GM19452 (cell line): ENCODE measurements at regions not wholly inside any gene's neighbourhood (a gene's known extent, or its start where the extent isn't known, plus 50 kb on each side); places are given as distances from the start of the nearest gene placed in this dataset.
"Not testable (repeated sequence)": the region's sequence is repeated elsewhere in the genome, so short reads cannot be mapped to it uniquely, and the experiment has no call there.

Experiments
- ATAC-seq: cut with Tn5 transposase; IDR thresholded peaks from one replicate; pipeline ENCODE4 v1.9.1; 2021; ENCODE audit not compliant: unreplicated experiment

DNA sequence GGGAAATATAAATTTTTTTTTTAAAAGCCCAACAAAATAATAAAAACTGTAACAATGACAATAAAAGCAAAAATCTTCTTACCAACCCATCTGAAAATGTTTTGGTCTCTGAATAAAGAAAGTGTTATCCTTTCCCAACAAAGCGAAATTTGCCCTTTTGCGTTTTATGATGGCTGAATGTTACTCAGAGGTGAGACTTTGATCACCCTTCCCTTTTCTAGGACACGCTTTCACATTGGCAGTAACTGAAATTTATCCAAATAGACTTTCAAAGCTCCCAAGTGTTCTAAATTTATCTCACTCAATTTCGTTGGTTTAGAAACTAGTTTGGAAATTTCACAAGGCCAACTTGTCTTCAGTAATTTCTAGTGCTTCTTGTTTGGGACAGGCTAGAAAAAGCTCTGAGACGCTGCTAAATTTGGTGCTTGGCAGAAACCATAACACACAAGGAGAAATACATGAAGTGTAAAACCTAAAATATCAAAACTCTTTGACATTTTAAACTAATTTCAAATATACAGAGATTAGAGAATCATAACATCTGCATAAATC lies 354.5 kb upstream of the CITED2 start:
- ATAC-seq = no peak

DNA sequence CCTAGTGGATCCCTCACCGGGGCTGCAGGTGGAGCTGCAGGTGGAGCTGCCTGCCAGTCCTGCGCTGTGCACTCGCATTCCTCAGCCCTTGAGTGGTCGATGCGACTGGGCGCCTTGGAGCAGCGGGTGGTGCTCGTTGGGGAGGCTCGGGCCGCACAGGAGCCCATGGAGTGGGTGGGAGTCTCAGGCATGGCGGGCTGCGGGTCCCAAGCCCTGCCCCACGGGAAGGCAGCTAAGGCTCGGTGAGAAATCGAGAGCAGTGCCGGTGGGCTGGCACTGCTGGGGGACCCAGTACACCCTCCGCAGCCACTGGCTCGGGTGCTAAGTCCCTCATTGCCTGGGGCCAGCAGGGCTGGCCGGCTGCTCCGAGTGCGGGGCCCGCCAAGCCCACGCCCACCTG lies 351.8 kb upstream of the CITED2 start:
- not testable (repeated sequence) for ATAC-seq

DNA sequence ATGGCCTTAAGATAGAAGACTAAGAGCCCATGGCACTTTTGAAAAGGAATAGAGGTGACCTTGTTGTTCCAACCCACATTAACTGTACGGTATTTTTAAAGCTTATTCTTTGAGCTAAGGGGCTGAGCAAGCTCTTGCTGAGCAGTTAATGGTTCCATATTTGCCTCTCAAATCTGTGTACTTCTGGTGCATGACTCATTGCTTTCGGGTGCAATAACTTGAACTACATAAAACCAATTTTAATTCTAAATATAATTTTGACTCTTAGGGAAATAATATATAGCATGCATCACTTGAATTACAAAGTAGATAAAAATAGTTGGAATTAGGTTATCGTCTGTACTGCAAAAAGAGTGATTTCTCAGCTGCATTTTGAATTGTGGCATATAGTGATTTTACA lies 348.1 kb upstream of the CITED2 start:
- ATAC-seq = no peak

DNA sequence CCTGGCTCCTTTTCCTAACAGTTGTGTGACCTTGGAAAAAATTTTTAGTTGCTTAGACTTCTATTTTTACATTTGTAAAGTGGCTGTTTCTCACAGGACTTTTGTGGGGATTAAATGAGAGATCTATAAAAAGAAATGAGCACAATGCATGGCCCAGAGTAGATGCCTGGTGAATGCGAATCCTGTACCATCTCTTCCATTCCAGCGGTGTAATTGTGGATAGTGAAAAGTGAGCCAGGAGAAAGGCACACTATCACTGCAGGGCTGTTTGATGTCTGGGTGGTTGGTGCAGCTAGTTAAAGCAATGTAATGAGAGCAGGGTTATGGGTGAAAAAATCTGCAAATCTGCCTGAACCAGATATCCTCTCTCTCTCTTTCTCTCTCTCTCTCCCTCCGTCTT lies 347.5 kb upstream of the CITED2 start:
- ATAC-seq = no peak

DNA sequence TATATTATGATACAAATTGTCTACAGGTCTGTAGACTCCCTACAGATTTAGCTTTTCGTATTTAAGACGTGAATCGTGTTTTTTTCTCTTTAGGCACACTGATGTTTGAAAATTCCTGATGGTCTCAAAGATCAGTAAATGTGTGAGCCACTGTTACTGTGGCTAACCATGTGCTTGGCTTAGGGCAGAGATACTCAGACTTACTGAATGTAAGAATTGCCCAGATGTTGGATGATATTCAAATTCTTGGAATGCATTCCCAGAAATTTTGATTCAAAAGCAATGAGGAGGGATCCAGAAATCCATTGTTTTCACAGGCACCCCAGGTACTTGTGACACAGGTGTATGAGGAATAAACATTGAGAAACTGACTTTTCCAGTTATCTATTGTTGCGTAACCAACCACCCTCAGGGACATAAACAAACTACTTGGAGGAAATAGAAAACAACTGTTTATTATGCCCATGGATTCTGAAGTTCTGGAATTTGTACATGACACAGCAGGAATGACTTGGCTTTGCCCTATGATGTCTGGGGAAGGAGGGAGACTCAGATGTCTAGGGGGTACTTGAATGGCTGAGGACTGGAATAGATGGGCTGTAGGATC lies 339.6 kb upstream of the CITED2 start:
- ATAC-seq = no peak

DNA sequence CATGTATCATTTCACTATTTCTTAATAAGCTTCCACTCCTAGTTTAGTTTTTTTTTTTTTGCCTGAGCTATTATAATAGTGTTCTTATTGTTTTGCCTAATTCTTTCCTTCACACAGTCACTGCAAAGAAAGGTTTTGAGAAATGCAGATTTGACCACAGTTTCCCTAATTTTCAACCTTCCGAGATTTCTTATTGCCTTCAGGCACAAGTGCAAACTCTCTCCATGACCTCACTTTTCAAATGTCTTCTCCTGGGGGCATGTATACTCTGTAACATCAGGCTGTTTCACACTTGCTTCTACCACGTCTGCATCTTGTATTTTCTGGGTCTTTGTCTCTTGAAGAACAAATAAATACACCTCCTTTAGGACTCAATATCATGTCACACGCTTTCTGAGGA lies 339.0 kb upstream of the CITED2 start:
- no peak for ATAC-seq

DNA sequence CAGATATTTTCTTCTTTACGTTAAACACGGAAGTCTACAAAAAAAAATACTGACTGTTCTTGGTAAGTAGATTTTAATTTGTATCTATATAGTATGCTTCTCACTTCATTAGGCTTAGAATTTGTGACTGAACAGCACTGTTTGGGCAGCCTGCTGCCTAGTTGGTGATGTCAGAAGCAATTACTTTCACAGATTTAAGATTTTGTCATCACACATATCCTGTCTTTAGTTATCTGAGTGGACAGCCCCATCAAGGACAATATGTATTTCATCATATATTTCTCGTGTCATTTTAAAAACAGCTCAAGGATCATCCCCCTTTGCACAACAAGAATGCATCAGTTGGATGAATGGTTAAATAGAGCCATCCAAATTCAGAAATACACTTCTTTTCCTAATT lies 338.4 kb upstream of the CITED2 start:
- ATAC-seq = no peak

DNA sequence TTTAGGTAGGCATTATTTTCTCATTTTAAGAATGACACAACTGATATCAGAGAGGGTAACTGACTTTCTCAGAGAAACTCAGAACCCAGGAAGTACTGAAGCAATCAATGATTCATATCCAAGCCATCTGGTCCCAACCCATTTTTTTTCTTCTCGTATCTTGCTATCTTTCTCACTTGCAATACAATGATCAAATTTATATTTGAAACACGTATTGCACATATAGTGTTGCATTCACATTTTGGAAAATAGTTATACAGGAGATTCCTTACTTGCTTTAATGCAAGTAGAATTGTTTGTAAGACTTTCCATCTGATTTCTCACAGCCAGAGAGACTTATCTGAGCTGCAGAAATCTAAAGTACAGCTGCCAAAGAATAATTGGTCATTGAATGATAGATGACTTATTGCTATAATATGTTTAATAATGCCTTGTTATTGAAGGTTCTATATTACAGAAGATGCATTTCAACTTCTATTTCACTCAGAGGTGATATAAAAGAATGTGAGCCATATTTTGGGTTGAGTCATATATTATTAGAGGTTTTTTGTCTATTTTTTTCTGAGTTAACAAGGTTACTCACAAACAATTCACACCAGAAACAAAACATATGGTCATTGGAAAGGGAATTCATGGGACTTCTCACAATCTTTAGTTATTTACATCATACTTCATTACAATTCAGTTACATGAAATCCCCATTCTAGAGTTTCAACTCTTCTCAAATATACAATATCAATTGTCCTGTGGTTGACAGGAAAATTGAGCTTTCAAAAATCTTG lies 337.5 kb upstream of the CITED2 start:
- ATAC-seq = no peak

DNA sequence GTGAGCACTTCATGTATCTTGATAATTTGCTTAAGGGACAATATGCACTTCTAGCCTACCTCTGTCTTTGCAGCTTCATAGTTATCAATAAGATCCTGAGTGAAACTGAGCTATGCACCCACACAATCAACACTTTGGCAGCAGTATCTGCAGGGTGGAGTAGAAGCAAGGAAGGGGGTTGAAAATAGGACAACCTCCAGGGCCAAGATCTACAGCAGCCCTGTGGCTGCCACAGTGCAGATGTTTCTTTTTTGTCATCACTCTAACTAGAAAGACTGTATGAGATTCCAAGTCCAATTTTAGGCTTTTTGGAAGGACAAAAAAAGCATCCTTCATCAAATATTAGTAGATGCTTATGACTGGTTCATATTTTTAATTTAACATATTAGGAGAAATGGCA lies 336.1 kb upstream of the CITED2 start:
- no peak for ATAC-seq

DNA sequence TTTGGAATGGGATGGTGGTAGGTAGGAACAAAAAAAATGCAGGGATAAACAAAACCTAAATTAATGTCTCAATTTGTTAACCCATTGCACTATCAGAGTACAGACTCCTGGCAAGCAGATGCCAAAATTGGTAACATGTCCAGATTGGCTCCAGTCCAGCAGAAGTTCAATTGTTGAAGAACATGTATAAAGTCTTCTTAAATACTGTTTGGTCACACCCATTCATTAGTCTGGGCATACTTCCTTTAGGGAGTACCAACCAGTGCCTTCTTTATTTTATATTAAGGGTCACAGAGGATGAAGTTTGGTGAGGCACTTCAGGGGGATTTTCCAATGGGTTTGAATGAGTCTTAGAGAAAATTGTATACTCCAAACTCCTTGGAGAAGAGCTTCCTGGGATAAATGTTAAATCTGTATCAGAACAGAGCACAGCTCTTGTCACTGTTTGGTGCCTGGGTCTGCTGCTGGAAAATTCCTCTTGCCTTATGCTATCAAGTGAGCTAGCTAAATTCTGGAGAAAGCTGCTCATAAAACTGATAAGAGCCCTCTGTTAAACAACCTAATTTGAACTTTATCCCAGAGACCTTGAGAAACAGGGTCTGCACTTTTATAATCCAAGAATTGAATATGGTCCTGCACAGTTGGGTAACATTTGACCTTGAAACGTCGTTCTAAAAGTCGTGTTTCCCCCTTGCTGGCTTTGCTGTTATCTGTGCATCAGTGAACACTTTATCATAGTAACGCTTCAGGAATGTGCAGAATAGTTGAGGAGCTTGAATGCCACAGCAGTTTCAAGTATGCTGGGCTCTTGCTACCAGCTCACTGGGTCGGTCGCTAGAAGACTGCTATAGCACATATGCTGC lies 334.1 kb upstream of the CITED2 start:
- no peak for ATAC-seq

DNA sequence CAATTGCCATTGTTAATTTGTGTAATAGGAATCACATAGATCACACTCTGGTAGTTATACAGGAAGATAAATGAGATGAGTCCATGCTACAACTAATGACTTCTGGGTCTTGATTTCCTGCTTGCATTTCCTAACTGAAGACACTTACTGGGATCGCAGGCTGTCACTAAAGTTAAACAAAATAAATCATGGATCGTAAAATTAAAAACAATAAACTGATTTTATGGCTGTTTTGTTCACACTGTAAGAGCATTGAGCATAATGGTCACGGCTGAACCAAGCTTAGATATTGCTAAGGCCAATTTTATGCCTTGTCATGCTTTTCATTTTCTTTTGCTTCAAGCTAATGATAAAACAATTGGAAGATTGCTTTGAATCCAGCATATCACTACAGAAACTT lies 332.5 kb upstream of the CITED2 start:
- ATAC-seq = no peak

DNA sequence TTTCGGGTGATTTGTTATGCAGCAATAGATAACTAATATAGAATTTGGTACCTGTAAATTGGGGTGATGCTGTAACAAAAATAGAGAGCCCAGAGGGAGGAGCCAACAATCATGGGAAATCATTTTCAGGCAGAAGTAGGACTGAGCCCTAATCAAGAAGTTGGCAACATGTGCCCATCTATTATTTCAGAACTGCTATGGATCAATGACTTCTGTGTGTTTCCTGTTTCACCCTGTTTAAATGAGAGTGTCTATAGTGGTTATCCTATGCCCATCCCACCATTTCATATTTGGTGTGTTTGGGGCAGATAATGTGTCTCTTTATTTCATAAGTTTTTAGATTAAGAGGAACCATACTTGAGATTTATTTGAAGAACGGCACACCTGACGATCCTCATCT lies 330.8 kb upstream of the CITED2 start:
- ATAC-seq = no peak

DNA sequence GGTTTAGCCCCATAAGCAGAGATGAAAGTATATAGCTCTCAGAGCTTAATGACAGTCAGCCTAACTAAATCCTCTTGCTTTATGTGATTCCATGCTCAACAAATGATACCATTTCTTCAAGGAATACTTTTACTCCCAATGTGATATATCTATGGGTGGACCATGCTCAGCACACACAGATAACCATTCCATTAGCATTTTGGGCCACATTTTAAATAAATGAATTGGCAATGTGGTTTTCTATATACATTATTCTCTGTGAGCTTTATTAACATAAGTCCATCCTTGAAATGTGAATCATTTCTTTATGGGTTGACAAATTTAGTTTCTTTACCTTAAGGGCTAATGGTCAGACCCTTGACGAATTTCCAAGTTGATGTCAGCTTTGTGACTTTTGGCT lies 329.3 kb upstream of the CITED2 start:
- no peak for ATAC-seq

DNA sequence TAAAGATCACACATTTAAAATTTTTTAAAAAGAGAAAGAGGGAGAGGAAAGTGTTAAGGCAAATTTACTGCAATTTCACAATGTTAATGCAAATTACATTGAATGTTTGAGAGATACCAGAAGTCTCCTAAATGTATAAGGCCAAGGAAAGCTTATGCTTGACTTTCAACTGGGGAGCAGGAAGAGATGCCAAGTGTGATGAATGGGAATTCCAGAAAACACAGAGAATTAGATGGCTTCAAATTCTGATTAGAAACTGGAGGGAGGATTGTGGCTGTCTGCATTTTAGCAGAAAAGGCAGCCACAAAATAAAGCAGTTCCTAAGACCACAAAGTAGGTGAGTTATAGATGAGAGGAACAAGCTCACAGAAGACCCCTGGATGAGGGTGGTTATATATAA lies 328.3 kb upstream of the CITED2 start:
- no peak for ATAC-seq

DNA sequence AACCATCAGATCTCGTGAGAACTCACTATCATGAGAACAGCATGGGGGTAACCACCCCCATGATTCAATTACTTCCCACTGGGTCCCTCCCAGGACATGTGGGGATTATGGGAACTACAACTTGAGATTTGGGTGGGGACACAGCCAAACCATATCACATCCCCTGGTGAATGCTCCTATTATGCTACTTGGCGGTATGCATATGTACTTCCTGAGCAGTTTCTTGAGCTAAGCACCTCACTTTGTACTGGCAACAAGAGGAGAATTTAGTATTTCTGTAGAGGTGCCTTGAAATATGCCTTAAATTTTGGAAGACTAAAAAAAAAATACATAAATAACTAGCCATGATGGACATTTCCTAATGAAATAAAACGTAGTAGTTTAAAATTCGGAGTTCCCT lies 327.2 kb upstream of the CITED2 start:
- no peak for ATAC-seq

DNA sequence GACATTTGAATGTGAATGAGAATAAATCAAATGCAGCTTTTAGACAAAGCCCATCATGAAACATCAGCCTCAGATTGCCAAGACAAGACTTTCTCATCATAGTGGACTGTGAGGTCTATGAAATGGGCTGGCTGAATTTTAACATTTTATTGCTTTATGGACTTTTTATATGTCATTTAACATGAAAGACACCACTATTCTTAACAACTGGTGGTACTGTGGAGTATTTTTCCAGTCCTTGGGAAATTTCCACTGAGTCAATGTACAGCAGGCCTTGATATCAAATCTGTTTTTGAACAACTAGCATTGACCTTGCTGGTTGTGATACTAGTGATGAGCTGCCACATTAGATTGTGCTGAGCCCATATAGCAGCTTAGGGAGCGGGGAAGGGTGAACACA lies 326.6 kb upstream of the CITED2 start:
- no peak for ATAC-seq

DNA sequence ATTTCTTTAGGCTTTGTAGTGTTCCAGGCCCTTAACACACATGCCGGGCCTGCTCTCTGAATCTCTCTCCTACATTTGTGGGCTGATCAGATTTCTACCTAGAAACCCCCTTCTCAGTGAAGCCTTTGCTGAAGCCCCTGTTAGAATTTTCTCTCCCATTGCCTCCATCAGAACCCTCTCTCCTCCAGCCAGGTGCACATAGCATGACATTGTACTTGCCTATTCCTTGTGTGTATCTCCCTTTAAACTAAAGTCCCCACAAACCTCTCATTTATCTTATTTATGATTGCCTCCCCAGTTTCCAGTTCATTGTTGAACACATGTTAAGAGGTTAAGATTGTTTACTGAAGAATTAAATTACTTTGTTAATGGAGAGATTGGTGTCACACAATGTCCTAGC lies 325.5 kb upstream of the CITED2 start:
- no peak for ATAC-seq

DNA sequence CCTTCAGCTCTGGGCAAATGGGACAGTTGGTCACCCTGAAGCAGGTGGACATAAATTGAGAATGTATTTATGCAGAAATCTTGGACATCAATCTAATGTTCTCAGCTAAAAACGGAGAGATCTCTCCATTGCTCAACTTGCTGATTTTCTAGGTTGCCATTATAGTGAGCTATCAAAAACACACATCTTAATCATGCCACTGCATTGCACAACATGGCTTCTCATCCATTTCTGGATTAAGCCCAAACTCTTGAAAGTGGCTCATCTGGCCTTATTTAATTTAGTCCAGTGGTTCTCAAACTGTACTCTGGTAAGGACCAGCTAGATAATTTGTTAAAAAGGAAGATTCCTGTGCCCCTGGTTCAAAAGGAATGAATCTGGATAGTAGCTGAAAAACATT lies 324.9 kb upstream of the CITED2 start:
- no peak for ATAC-seq

DNA sequence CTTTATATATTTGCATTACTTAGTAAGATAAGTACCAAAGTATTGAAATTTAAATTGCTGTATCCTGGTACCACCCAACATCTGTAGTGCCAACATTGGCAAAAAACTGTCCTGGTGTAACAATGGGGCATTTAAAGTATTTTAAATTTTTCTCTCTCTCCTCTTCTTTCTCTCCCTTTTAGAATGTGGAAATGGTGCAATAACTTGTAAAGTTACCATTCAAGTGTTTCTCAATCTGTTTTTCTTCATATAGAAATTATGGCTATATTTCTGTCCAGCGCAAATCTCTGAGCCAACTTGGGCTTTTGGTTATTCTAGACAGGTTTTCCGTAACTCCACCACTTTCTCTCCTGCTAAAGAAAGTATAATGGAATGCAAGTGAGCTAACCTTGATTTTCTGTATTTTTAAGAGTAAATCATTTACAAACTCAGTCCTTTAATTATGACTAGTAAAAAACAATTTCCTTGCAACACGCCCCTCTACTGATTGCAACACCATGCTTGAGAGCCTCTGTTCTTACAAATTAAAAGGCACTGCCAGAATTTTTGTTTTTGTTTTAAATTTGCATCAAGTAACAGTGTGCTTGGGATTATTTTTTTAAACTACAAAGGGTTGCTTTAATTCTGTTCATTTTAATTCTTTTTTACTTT lies 324.2 kb upstream of the CITED2 start:
- ATAC-seq = no peak

DNA sequence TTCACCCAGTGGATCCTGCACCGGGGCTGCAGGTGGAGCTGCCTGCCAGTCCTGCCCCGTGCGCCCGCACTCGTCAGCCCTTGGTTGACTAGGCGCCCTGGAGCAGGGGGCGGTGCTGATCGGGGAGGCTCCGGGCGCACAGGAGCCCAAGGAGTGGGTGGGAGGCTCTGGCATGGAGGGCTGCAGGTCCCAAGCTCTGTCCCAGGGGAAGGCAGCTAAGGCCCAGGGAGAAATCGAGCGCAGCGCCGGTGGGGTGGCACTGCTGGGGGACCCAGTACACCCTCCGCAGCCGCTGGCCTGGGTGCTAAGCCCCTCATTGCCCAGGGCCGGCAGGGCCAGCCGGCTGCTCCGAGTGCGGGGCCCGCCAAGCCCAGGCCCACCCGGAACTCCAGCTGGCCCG lies 323.4 kb upstream of the CITED2 start:
- ATAC-seq = not testable (repeated sequence)

DNA sequence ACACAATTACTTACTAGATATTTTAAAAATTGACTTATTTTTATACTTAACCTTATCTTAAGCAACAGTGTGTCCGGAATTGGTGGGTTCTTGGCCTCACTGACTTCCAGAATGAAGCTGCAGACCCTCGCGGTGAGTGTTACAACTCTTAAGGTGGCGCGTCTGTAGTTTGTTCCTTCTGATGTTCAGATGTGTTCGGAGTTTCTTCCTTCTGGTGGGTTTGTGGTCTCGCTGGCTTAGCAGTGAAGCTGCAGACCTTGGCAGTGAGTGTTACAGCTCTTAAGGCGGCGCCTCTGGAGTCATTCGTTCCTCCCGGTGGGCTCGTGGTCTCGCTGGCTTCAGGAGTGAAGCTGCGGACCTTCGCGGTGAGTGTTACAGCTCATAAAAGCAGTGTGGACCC lies 322.5 kb upstream of the CITED2 start:
- not testable (repeated sequence) for ATAC-seq
